Mesenchymal stem cell (in vitro differentiated cells and primary cell): ENCODE measurements at regions not wholly inside any gene's neighbourhood (a gene's known extent, or its start where the extent isn't known, plus 50 kb on each side); places are given as distances from the start of the nearest gene placed in this dataset.

ENCODE experiments used
- DNase-seq: peaks from one replicate; pipeline ENCODE4 v3.0.0-alpha.2; 2013
- H2AFZ ChIP-seq: one replicate; pipeline ENCODE4 v1.6.1; 2013; ENCODE audit warnings: low read depth, mild to moderate bottlenecking, control low read depth, inconsistent platforms, low read length, moderate library complexity
- H2AK5ac ChIP-seq: 2 replicates; pipeline ENCODE4 v1.6.1; 2013; ENCODE audit warnings: low read length, moderate library complexity, mild to moderate bottlenecking, inconsistent platforms; ENCODE audit not compliant: severe bottlenecking
- H2BK120ac ChIP-seq: one replicate; pipeline ENCODE4 v1.6.1; 2013; ENCODE audit warnings: low read depth, mild to moderate bottlenecking, inconsistent platforms, low read length, moderate library complexity
- H2BK12ac ChIP-seq, 2 experiments: one replicate each; pipeline ENCODE4 v1.6.1; 2013; ENCODE audit warnings: inconsistent platforms in 2 of 2, low read length in 2 of 2, mild to moderate bottlenecking in 2 of 2, moderate library complexity in 2 of 2, control low read depth in 1 of 2
- H2BK15ac ChIP-seq: one replicate; pipeline ENCODE4 v1.6.1; 2013; ENCODE audit warnings: mild to moderate bottlenecking, low read depth, inconsistent platforms; ENCODE audit not compliant: poor library complexity, severe bottlenecking
- H2BK5ac ChIP-seq: 2 replicates; pipeline ENCODE4 v1.6.1; 2013; ENCODE audit warnings: low read depth, mild to moderate bottlenecking, low read length, control low read depth, inconsistent platforms; ENCODE audit not compliant: poor library complexity, severe bottlenecking
- H3K14ac ChIP-seq, 2 experiments: one replicate each; pipeline ENCODE4 v1.6.1; 2013; ENCODE audit warnings: inconsistent platforms in 2 of 2, low read length in 2 of 2, control low read depth in 1 of 2, mild to moderate bottlenecking in 1 of 2, moderate library complexity in 1 of 2
- H3K18ac ChIP-seq, 2 experiments: one replicate each; pipeline ENCODE4 v1.6.1; 2013; ENCODE audit warnings: inconsistent platforms in 2 of 2, low read length in 2 of 2, control low read depth in 1 of 2, low read depth in 1 of 2, mild to moderate bottlenecking in 1 of 2
- H3K23ac ChIP-seq, 2 experiments: one replicate each; pipeline ENCODE4 v1.6.1; 2013; ENCODE audit warnings: inconsistent platforms in 2 of 2, low read length in 2 of 2, mild to moderate bottlenecking in 2 of 2, moderate library complexity in 2 of 2, control low read depth in 1 of 2
- H3K27ac ChIP-seq: 2 replicates; pipeline ENCODE4 v1.5.1; 2013; ENCODE audit warnings: mild to moderate bottlenecking, moderate library complexity, low read length, control low read depth, inconsistent platforms; ENCODE audit not compliant: poor library complexity, severe bottlenecking
- H3K27me3 ChIP-seq, 2 experiments: 2 replicates each; pipeline versions ENCODE4 v1.6.1 to v1.7.0; 2013; ENCODE audit warnings: low read length in 2 of 2, mild to moderate bottlenecking in 2 of 2, moderate library complexity in 2 of 2, control low read depth in 1 of 2, inconsistent platforms in 1 of 2; ENCODE audit not compliant: control insufficient read depth in 1 of 2, insufficient read depth in 1 of 2
- H3K36me3 ChIP-seq, 2 experiments: 2 replicates each; pipeline versions ENCODE4 v1.6.1 to v1.7.0; 2013; ENCODE audit warnings: low read length in 2 of 2, control low read depth in 1 of 2, inconsistent platforms in 1 of 2, low read depth in 1 of 2, mild to moderate bottlenecking in 1 of 2; ENCODE audit not compliant: insufficient read depth in 2 of 2, control insufficient read depth in 1 of 2
- H3K4ac ChIP-seq, 2 experiments: one replicate each; pipeline ENCODE4 v1.6.1; 2013; ENCODE audit warnings: inconsistent platforms in 2 of 2, low read length in 2 of 2, mild to moderate bottlenecking in 2 of 2, moderate library complexity in 2 of 2, control low read depth in 1 of 2, low read depth in 1 of 2
- H3K4me1 ChIP-seq: 2 replicates; pipeline ENCODE4 v1.6.1; 2013; ENCODE audit warnings: low read depth, low read length, control low read depth; ENCODE audit not compliant: control insufficient read depth, insufficient read depth
- H3K4me2 ChIP-seq: 2 replicates; pipeline ENCODE4 v1.6.1; 2013; ENCODE audit warnings: low read length, mild to moderate bottlenecking, inconsistent platforms; ENCODE audit not compliant: poor library complexity, severe bottlenecking
- H3K4me3 ChIP-seq, 2 experiments: 2 replicates each; pipeline versions ENCODE4 v1.5.1 to v1.7.0; 2013; ENCODE audit warnings: low read length in 2 of 2, mild to moderate bottlenecking in 2 of 2, control low read depth in 1 of 2, low read depth in 1 of 2; ENCODE audit not compliant: insufficient read depth in 1 of 2
- H3K79me1 ChIP-seq: replicated peaks from 2 replicates; pipeline ENCODE4 v1.6.1; 2013; ENCODE audit warnings: mild to moderate bottlenecking, control low read depth, low read length, inconsistent platforms; ENCODE audit not compliant: poor library complexity, severe bottlenecking
- H3K9ac ChIP-seq: 2 replicates; pipeline ENCODE4 v1.7.0; 2013; ENCODE audit warnings: mild to moderate bottlenecking, low read length, moderate library complexity
- H3K9me3 ChIP-seq: 2 replicates; pipeline ENCODE4 v1.7.0; 2013; ENCODE audit warnings: mild to moderate bottlenecking, low read length; ENCODE audit not compliant: control insufficient read depth
- H4K8ac ChIP-seq: one replicate; pipeline ENCODE4 v1.6.1; 2013; ENCODE audit warnings: inconsistent platforms, mild to moderate bottlenecking, low read length, moderate library complexity
- H4K91ac ChIP-seq: one replicate; pipeline ENCODE4 v1.6.1; 2013; ENCODE audit warnings: mild to moderate bottlenecking, low read length, inconsistent platforms
- WGBS: methylation state at CpG from one replicate; pipeline ENCODE4 v1.1.7; 2013; ENCODE audit warnings: mixed read lengths; 5-methylcytosine and 5-hydroxymethylcytosine counted together

DNA sequence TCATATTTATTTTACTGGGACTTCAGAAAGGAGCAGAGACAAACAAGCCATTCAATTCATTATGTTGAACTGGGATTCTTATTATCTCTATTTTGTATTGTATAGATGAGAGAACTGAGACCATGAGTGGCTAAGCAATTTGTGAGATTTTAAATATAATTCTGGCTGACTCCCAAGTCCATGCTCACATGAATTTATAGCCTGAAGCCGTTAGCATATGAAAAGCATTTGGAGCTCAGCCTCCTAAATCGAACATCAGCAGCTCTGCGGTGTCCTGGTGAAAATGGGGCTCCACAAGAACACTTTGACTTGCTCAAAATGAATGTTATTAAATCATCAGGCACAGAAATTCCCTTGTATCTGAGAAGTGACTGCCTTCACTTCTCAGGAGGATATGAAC is 96.8 kb upstream of the DPT start:
- Histone ChIP-seq H3K14ac (no peak overlapping the region), H2AFZ (no peak overlapping the region), H3K4me2 (no peak overlapping the region), H3K4me3 (no peak overlapping the region), H4K91ac (no peak overlapping the region), H2BK5ac (no peak overlapping the region), H3K4me1 (no peaks in the 10 kb centered on the region), H3K9ac (no peak overlapping the region), H2BK120ac (no peak overlapping the region), H2BK15ac (no peak overlapping the region), H3K27ac (no peak overlapping the region), H3K79me1 (no peaks in the 10 kb centered on the region), H2BK12ac (no peak overlapping the region), H2AK5ac (no peak overlapping the region), H3K23ac (no peak overlapping the region), H3K18ac (no peak overlapping the region), H3K36me3 (no peaks in the 10 kb centered on the region), H3K27me3 (no peaks in the 10 kb centered on the region), H4K8ac (no peak overlapping the region), H3K4ac (no peak overlapping the region), H3K9me3 (peaks cover 4% of the 10 kb centered on the region)
- DNase-seq = no peak
- WGBS = 87% methylated on average over 3 of the region's 3 CpGs

DNA sequence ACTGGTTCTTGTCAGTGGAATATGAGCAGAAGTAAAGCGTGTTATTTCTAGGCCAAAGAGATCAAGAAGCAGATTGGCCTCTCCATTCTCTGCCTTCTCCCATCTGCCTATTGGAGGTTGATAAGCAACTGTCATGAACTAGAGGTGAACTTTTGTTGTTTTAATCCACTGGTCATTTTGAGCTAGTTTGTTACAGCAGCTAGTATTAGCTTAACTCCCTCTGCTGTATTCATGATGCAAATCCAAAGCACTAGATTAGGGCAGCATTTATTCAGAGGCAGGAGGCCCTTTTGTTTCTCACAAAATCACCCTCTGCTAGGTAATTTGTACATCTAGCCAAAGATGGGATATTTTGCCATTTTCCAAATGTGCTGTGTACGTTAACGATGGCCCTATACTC is 97.3 kb upstream of the DPT start:
- Histone ChIP-seq H3K23ac (peak overlapping the region in 1 of 2 experiments; percentile 34), H3K4me3 (no peak overlapping the region), H2AK5ac (no peak overlapping the region), H2BK15ac (no peak overlapping the region), H3K27me3 (no peaks in the 10 kb centered on the region), H3K4ac (no peak overlapping the region), H3K36me3 (no peaks in the 10 kb centered on the region), H3K14ac (no peak overlapping the region), H2AFZ (no peak overlapping the region), H3K27ac (no peak overlapping the region), H2BK12ac (no peak overlapping the region), H3K4me2 (no peak overlapping the region), H3K18ac (no peak overlapping the region), H3K9me3 (peaks cover 4% of the 10 kb centered on the region), H3K9ac (no peak overlapping the region), H4K91ac (no peak overlapping the region), H3K79me1 (no peaks in the 10 kb centered on the region), H3K4me1 (no peaks in the 10 kb centered on the region), H2BK5ac (no peak overlapping the region), H4K8ac (no peak overlapping the region), H2BK120ac (no peak overlapping the region)
- DNase-seq = no peak
- WGBS = 99% methylated on average over 3 of the region's 3 CpGs

DNA sequence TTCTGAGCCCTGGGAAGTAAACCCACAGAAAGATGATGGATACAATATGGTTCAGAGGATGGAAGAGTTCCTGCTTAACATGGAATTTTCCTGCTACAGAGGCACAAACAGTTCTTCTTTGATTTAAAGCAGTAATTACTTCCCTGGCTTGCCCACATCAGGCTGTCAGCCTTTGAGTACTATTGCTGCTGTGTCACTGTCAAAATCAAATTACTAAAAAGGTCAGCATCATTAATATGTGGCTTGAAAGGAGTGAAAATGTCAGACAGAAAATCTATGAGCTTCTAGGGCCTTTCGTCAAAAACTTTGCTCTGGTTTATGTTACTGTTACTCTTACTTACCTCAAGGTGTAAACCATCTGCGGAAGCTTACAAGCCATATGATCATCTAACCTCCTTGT is 98.6 kb upstream of the DPT start:
- Histone ChIP-seq H4K91ac (no peak overlapping the region), H2BK5ac (no peak overlapping the region), H3K4me2 (no peak overlapping the region), H3K9me3 (peaks cover 4% of the 10 kb centered on the region), H3K4me3 (no peak overlapping the region), H3K27ac (no peak overlapping the region), H3K18ac (no peak overlapping the region), H3K27me3 (no peaks in the 10 kb centered on the region), H2AK5ac (no peak overlapping the region), H3K4me1 (no peaks in the 10 kb centered on the region), H4K8ac (no peak overlapping the region), H3K23ac (no peak overlapping the region), H2BK15ac (no peak overlapping the region), H3K4ac (no peak overlapping the region), H2BK12ac (no peak overlapping the region), H3K14ac (no peak overlapping the region), H2BK120ac (no peak overlapping the region), H3K9ac (no peak overlapping the region), H3K79me1 (no peaks in the 10 kb centered on the region), H3K36me3 (no peaks in the 10 kb centered on the region), H2AFZ (no peak overlapping the region)
- no peak for DNase-seq
- WGBS = 82% methylated on average over 2 of the region's 2 CpGs

DNA sequence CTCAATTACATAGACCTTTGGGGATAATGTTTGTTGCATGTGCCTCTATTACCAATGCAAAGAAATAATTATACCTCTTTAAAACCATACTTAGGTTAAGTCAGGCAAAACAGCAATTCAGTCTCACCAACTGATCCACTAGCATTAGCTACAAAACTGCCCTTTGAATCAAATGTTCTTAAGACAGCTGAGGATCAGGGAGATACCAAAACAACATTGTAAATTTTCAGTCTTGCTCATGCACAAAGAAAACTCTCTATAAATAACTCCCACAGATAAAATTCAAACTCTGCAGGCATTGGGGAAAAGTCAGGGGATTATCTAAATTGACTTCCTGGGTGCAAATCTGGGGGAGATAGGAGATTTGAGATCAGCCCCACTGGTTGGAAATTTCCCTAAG is 100.9 kb upstream of the DPT start:
- Histone ChIP-seq H2AK5ac (no peak overlapping the region), H3K9me3 (peaks cover 4% of the 10 kb centered on the region), H3K4me3 (no peak overlapping the region), H3K9ac (no peak overlapping the region), H3K14ac (no peak overlapping the region), H2BK5ac (no peak overlapping the region), H3K27ac (no peak overlapping the region), H3K79me1 (no peaks in the 10 kb centered on the region), H3K23ac (no peak overlapping the region), H2AFZ (no peak overlapping the region), H4K91ac (no peak overlapping the region), H2BK12ac (no peak overlapping the region), H2BK120ac (no peak overlapping the region), H4K8ac (no peak overlapping the region), H3K4me2 (no peak overlapping the region), H3K36me3 (no peaks in the 10 kb centered on the region), H3K4me1 (peaks cover 3% of the 10 kb centered on the region), H2BK15ac (no peak overlapping the region), H3K27me3 (no peaks in the 10 kb centered on the region), H3K4ac (no peak overlapping the region), H3K18ac (no peak overlapping the region)
- DNase-seq = no peak
